Kidney epithelial cell (primary cell): ENCODE measurements at regions not wholly inside any gene's neighbourhood (a gene's known extent, or its start where the extent isn't known, plus 50 kb on each side); places are given as distances from the start of the nearest gene placed in this dataset.

Experiments used
- DNase-seq: peaks from one replicate; pipeline ENCODE4 v3.0.0-alpha.2; 2010; ENCODE audit warnings: low read depth
- H3K27me3 ChIP-seq: 2 replicates; pipeline ENCODE4 v1.6.0; 2011; ENCODE audit warnings: low read length; ENCODE audit not compliant: control insufficient read depth, insufficient read depth
- H3K36me3 ChIP-seq: 2 replicates; pipeline ENCODE4 v1.5.1; 2011; ENCODE audit warnings: low read length; ENCODE audit not compliant: control insufficient read depth, insufficient read depth
- H3K4me3 ChIP-seq: 2 replicates; pipeline ENCODE4 v1.5.1; 2011; ENCODE audit warnings: low read depth, mild to moderate bottlenecking, control low read depth, low read length
- CTCF ChIP-seq: IDR thresholded peaks from 2 replicates; pipeline ENCODE4 v1.5.1; 2011; ENCODE audit warnings: mild to moderate bottlenecking, moderate library complexity, low read length, control low read depth, inconsistent platforms; ENCODE audit not compliant: insufficient read depth, poor library complexity, severe bottlenecking

GRCh38 chr4:151553874-151554273, 144.9 kb downstream of the FHIP1A start:
- H3K27me3 ChIP-seq = no peaks in the 10 kb centered on the region
- no peak for DNase-seq
- TF ChIP-seq CTCF = no peak
- no peak overlapping the region for H3K4me3 ChIP-seq
- no peaks in the 10 kb centered on the region for H3K36me3 ChIP-seq

- Histone ChIP-seq H3K36me3 (no peaks in the 10 kb centered on the region), H3K27me3 (no peaks in the 10 kb centered on the region), H3K4me3 (no peak overlapping the region)
- DNase-seq = no peak
- TF ChIP-seq CTCF = no peak
Observed at GRCh38 chr4:151555151-151555945, 146.4 kb downstream of the FHIP1A start.

DNA sequence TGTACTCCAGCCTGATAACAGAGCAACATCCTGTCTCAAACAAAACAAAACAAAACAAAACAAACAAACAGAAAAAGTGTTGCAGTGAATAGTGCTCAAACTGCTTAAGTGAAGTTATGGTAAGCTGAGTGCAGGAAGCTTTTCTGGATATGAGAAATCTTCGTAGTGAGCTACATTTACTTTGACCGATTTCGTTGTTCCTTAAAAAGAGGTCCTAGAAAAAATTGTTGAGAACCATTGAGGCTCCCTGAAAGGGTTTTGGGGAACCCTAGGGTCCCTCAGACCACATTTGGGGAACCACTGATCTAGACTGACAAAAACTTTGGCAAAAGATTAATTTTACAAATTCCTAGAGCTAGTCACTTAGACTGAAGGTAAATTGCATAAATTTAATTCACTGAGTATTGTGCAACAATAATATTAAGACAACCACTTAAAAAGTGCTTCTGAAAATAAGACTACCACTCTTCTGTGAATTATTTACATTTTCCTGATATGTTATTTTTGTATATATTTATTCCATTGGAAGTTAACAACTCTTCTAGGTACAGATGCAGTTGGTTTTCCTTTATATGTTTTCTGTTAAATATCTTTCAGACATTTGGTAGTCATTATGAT, 149.6 kb downstream of the FHIP1A start:
- no peak for TF ChIP-seq CTCF
- DNase-seq = no peak
- Histone ChIP-seq H3K27me3 (no peaks in the 10 kb centered on the region), H3K4me3 (no peak overlapping the region), H3K36me3 (no peaks in the 10 kb centered on the region)

DNA sequence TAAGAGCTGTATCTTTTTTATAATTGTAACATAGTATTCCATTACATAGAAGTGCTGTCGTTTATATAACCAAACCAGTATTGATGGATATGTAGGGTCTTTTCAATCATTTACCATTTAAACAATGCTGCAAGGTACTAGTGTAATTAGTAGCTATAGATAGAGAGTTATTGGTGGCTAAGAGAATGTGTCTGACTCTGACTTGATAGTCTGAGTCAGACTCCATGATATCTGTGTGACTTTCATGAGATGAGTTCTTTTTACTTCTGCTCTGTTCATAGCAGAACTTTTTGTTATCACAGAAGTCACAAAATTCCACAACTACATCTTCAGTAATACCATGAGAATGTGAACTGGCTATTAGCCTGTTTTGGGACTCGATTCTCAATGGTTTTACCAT, 150.6 kb downstream of the FHIP1A start:
- DNase-seq = no peak
- TF ChIP-seq CTCF = no peak
- Histone ChIP-seq H3K27me3 (no peaks in the 10 kb centered on the region), H3K36me3 (no peaks in the 10 kb centered on the region), H3K4me3 (no peak overlapping the region)

- Histone ChIP-seq H3K27me3 (no peaks in the 10 kb centered on the region), H3K4me3 (no peak overlapping the region), H3K36me3 (no peaks in the 10 kb centered on the region)
- no peak for DNase-seq
- TF ChIP-seq CTCF = no peak
Observed at GRCh38 chr4:151561551-151562256, 152.7 kb downstream of the FHIP1A start.
